HG03521 (cell line): ENCODE measurements at regions not wholly inside any gene's neighbourhood (a gene's known extent, or its start where the extent isn't known, plus 50 kb on each side); places are given as distances from the start of the nearest gene placed in this dataset.

ENCODE experiments used
- ATAC-seq: cut with Tn5 transposase; IDR thresholded peaks from one replicate; pipeline ENCODE4 v1.9.1; 2021; ENCODE audit warnings: mild to moderate bottlenecking, moderate library complexity; ENCODE audit not compliant: unreplicated experiment

DNA sequence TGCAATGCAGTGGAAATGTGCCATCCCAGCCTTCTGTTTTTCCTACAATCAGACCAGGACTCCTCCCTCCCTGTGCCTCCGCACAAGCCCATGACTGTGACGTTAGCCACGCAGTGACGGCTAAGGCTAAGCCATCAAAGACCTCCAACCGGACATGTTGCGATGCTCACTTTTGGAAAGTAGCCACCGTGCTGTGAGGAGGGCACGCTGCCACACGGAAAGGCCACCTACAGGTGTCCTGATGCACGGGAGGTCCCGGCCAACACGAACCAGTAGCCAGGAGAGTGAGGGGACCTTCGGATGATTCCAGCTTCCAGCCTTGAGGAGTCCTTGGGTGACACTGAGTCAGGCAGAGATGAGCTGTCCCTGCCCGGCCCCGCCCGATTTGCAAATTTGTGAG, 53.9 kb downstream of the FOXL1 start:
- no peak for ATAC-seq

GRCh38 chr16:86632944-86633343, 54.6 kb downstream of the FOXL1 start:
- ATAC-seq = no peak

DNA sequence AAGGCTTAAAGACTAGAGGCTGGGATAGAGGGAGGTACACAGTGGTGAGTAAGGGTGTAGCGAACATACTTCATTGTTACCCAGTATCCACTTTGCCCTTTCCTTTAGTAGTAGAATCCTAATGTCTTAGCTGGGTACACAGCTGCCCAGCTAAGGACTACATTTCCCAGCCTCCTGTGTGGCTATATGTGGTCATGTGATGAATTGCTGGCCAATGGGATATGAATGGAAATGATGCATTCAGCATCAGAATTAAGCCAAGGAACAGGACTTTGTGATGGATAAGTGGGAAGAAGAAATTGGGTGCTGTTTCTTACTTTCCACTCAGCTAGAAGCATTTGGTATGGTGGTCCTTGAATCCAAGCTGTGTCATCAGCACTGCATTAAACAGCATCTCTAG, 55.9 kb downstream of the FOXL1 start:
- no peak for ATAC-seq

- ATAC-seq = no peak
These were observed 57.0 kb downstream of the FOXL1 start for GRCh38 chr16:86635176-86635876.

GRCh38 chr16:86635926-86636325, 57.6 kb downstream of the FOXL1 start:
- ATAC-seq = no peak

DNA sequence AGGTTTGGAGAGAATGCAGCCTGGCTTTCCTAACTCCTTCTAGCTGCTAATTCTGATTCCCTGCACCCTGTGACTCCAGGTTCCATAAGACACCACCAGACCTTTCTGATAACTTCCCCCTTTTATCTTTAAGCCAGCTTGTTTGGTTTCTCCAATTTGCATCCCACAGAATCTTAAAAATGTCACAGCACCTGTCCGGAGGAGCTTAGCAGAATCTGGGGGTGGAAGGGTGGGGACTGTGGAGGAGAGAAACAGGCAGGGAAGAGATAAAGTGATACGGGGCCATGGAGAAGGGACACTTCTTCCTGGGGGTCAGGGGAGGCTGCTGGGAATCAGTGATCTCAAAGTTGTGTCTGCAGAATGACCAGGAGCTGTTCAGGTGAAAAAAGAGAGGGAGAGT, 59.4 kb downstream of the FOXL1 start:
- no peak for ATAC-seq

DNA sequence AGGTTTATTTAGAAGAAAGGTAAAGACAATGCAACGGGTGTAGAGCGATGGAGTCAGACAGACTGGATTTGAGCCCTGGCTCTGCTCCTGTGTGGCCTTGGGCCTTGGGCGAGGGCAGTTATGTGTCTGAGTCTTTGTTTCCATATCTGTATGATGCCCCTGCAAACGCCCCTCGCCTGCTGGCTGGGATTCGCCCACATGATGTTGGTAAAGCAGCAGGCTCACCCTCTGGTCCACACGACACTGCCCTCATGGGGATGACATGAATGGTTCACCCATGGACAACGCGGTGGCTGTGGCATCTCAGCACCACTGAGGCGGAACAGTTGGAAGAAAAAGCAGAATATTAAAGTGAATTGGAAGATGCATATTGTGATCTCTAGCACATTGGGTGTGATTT, 60.3 kb downstream of the FOXL1 start:
- ATAC-seq = no peak

DNA sequence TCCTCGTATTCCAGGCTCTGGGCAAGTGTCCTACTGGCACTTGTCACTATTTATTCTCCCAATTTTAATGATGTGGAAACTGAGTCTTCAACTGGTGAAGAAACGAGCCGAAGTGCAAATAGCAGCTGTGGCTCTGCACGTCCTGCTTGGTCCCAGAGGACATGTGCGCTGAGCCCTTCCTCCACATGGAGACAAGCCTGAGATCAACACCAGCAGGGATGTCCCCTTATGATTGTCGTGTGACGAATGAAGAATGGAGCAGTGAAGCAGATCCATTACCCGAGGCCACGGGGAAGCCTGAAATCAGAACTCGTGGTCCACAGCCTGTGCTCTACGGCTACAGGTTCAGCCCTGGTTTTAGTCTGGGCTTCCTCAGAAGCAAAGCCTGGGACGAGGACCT, 61.0 kb downstream of the FOXL1 start:
- no peak for ATAC-seq

- no peak for ATAC-seq
These were observed 62.0 kb downstream of the FOXL1 start for GRCh38 chr16:86640265-86640843.

- ATAC-seq = no peak
These were observed 63.7 kb downstream of the FOXL1 start for GRCh38 chr16:86642087-86642486.

DNA sequence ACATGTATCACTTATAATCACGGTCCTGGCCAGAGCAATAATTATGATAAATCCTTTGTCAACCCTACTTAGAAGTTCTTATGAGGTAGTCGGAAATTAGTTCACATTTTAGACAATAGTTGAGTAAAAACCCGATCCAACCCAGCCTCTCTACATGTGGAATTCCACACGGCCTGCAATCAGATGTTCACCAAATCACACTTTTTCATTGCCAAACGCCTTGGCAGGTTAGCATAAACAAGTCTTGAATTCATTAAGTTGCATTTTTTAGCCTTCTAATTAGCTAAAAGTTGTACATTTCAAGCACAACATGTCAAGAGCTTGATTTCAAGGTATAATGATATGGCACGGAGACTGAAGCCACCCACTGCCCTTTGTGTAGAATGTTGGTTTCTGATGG, 65.3 kb downstream of the FOXL1 start:
- no peak for ATAC-seq

DNA sequence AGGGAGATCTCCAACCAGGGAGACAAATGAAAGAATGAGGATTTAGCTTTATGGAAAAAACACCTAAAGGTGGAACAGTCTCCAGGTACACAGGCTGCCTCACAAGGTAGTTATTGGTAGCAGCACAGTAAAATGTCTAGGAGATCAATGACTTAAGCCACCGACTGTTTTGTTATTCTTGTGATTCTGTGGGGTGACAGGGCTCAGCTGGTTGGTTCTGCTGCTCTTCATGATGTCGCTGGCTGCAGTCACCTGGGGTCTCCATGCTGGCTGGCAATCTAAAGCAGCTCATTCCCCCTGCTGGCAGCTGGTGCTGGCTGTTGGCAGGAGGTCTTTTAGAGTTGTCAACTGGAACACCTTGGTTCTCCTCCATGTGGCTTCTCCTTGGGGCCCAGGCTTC, 69.2 kb downstream of the FOXL1 start:
- ATAC-seq = no peak

DNA sequence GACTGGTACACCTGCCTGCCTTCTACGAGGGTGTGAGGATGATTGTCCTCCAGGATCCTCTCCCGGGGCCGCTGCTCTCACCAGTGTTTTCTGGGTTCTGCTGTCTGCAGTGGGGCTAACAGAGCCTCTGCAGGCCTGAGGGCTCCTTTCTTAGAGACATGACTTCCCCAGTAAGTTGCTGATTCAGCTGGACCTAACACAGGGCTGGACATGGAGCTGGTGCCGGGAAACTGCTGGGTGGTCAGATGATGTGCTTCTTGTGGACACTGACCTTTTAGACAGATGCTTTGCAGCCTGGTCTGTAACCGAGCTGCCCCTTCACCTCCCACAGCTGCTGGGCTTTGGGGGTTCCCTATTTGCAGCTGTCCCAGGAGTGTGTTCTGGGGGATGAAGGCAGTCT, 71.5 kb downstream of the FOXL1 start:
- no peak for ATAC-seq

DNA sequence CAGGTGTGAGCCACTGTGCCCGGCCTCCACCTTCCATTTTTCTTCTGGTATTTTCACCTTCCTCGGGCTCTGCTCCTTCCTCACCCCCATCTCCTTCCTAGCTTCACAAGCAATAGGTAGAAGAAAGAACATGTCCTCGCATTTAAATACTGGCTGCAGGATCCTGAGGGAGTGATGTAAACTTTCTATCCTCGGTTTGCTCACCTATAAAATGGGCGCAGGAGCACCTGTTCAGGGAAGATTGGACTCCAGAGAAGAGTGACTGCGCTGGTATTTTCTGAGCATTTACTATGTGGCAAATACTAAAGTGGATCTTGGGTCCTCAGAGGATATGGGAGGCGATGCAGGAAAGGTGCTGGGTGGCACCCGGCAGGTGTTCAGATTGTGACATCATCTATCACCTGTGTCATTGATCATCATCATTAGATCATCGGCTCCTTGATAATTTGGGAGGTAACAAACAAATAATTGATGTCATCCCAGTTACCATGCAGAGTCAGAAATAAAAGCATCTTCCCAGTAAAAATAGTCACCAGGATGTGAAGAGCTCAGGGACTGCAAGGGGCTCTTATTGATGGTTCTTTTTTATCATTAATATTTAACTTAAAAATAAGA, 72.8 kb downstream of the FOXL1 start:
- ATAC-seq = no peak

GRCh38 chr16:86651823-86652222, 73.5 kb downstream of the FOXL1 start:
- ATAC-seq = no peak

DNA sequence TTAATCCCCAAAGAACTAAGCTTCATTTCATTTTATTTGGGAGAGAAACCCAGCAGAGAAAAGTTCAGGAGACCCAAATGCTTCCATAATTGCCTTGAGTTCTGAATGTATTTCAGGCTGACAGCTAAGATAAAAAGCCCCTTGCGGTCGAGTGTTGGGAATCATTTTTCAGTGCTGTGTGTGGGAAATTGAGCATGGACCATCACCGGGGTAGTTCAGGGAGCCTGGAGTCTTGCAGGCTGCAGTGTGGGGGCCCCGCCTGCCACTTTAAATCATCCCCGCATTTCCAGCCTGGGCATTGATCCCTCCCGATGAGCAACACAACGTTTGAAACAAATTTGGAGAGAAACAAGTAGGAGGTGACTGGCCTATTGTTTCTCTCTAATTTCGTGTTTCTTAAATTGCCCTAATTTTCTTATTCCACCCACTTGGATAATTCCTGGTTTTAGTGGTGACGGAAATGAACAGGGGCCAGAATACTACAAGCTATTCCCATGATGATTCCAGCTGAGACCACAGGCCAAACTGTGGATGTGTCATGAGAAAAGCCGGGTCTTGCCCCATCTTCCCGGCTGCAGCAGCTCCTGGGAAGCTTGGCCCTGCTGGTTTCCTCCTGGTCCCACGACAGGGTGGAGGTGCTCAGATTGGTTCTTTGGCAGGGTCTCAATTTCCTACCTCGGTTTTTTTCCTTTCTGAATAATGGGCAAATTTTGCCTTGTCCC, 75.1 kb downstream of the FOXL1 start:
- ATAC-seq = no peak

DNA sequence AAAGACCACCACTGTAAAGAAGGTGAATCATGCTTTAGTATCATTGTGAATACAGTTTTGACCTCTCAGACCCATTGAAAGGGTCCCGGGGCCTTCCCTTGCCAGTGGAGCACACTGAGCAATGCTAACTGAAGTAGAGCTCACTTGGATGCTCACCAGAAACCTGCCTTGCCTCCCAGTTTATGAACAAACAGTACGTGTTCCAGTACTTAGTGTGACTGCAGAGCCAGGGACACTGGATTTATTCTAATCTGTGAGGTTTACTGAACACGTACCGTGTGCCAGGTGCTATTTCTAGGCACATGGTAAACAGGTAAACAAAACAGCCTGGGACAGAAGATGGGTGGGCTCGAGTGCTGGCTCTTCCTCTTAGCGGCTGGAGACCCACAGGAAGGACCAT, 79.6 kb downstream of the FOXL1 start:
- ATAC-seq = no peak

DNA sequence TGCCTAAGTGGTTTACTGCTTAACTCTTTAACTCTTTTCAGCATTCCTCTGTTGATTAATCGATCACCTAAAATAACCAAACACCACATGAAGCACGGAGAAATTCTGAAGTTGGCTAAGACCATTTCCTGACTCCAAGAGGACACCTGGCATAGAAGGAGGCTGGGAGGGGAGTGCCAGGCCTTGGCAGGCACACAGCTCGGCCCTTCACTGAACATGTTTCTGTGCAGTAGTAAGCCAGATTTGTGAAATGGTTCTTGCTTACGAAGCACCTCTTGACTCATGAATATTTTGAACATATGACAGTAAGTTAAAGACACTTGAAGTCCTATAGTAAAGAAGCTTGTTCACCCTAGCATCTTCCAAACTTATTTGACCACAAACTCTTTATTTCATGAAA, 82.3 kb downstream of the FOXL1 start:
- no peak for ATAC-seq

DNA sequence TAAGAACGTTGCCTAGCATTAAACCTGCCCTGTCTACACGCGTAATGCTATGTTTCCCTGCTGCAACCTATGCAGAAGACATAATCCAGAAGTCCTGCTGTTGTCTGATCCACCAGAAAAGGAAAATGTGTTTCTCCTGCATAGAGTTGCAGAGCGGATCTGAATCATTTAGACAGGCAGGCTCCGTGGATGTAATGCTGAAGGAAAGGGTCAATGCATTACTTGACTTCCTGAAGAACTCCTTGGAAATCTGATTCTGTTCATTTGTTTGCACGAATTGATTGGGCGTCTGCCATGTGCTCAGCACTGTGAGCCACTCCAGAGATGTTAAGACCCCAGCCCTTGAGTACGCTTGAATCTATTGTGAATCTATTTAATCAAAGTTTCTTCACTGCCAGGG, 83.4 kb downstream of the FOXL1 start:
- no peak for ATAC-seq

DNA sequence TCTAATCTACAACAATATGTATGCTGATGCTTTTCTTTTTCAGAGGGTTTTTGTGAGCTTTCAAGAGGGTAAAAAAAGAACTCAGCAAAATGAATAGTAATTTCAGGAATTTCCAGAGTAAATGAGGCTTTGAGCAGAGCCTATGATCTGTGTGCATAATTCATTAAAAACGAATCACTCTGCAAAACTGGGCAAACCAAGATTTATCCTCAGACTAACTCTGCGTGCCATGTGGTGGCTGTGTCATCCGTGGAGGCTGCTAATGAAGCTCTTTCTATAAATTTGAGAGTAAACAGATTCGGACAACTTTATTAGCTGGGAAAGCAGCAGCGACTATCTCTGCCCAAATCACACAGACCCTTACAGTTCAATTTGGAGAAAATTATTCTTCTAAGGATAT, 83.8 kb downstream of the FOXL1 start:
- no peak for ATAC-seq

DNA sequence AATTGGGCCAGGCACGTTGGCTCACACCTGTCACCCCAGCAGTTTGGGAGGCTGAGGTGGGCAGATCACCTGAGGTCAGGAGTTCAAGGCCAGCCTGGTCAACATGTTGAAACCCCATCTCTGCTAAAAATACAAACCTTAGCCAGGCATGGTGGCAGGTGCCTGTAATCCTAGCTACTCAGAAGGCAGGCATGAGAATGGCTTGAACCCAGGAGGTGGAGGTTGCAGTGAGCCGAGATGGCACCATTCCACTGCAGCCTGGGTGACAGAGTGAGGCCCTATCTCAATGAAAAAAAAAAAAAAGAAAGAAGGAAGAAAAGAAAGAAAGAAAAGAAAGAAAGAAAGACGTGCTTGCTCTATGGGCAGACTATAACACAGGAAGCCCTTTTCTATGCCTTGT, 84.4 kb downstream of the FOXL1 start:
- no peak for ATAC-seq
